Nephron progenitor cell (in vitro differentiated cells): ENCODE measurements at regions not wholly inside any gene's neighbourhood (a gene's known extent, or its start where the extent isn't known, plus 50 kb on each side); places are given as distances from the start of the nearest gene placed in this dataset.
"Not testable (repeated sequence)": the region's sequence is repeated elsewhere in the genome, so short reads cannot be mapped to it uniquely, and the experiment has no call there.

ENCODE experiments used
- DNase-seq: peaks from one replicate; pipeline ENCODE4 v3.0.0; 2021
- H3K27ac Mint-ChIP-seq: 2 replicates; pipeline ENCODE4 v1.8.0; 2021; ENCODE audit warnings: mild to moderate bottlenecking, moderate library complexity, mixed read lengths
- H3K27me3 Mint-ChIP-seq: 2 replicates; pipeline ENCODE4 v1.8.0; 2021; ENCODE audit warnings: mild to moderate bottlenecking, low read depth, mixed read lengths; ENCODE audit not compliant: poor library complexity
- H3K36me3 Mint-ChIP-seq: 2 replicates; pipeline ENCODE4 v1.8.0; 2021; ENCODE audit warnings: low read depth, mixed read lengths
- H3K4me1 Mint-ChIP-seq: 2 replicates; pipeline ENCODE4 v1.8.0; 2021; ENCODE audit warnings: mixed read lengths
- H3K4me3 Mint-ChIP-seq: 2 replicates; pipeline ENCODE4 v1.8.0; 2021; ENCODE audit warnings: mild to moderate bottlenecking, moderate library complexity, mixed read lengths
- H3K9me3 Mint-ChIP-seq: 2 replicates; pipeline ENCODE4 v1.8.0; 2021; ENCODE audit warnings: mild to moderate bottlenecking, moderate library complexity, mixed read lengths
- TF ChIP-seq, protein P1 (sequence below): fragments of 200-600 bp; sonication (generic); IDR thresholded peaks from 2 replicates; pipeline ENCODE4 v1.5.0; 2021; ENCODE audit warnings: antibody characterized with exemption

DNA sequence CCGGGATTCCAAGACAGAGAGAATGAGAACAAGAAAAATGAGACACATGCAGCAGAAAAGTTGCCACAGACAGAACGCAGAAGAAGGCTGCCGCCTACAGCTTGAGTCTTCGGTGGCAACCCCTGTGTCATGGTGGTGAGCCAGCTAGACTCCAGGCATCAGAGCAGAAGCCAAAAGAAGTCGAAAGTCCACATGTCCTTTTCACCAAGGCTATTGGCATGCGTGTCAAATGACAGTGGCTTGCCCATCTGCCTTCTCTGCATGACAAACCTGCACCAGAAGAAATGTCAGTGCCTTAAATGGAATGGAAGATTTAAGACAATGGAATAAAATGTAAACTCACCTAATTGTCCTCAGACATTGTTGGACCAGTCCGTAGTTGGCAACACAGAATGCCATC, 93.9 kb upstream of the NPSR1 start:
- H3K27ac Mint-ChIP-seq: no peak overlapping the region
- peaks cover 6% of the 10 kb centered on the region for H3K9me3 Mint-ChIP-seq
- no peak for DNase-seq
- no peaks in the 10 kb centered on the region for H3K27me3 Mint-ChIP-seq
- H3K36me3 Mint-ChIP-seq: no peaks in the 10 kb centered on the region
- no peak overlapping the region for H3K4me3 Mint-ChIP-seq
- TF ChIP-seq, protein P1, sequence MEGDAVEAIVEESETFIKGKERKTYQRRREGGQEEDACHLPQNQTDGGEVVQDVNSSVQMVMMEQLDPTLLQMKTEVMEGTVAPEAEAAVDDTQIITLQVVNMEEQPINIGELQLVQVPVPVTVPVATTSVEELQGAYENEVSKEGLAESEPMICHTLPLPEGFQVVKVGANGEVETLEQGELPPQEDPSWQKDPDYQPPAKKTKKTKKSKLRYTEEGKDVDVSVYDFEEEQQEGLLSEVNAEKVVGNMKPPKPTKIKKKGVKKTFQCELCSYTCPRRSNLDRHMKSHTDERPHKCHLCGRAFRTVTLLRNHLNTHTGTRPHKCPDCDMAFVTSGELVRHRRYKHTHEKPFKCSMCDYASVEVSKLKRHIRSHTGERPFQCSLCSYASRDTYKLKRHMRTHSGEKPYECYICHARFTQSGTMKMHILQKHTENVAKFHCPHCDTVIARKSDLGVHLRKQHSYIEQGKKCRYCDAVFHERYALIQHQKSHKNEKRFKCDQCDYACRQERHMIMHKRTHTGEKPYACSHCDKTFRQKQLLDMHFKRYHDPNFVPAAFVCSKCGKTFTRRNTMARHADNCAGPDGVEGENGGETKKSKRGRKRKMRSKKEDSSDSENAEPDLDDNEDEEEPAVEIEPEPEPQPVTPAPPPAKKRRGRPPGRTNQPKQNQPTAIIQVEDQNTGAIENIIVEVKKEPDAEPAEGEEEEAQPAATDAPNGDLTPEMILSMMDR: no peak
- no peaks in the 10 kb centered on the region for H3K4me1 Mint-ChIP-seq

DNA sequence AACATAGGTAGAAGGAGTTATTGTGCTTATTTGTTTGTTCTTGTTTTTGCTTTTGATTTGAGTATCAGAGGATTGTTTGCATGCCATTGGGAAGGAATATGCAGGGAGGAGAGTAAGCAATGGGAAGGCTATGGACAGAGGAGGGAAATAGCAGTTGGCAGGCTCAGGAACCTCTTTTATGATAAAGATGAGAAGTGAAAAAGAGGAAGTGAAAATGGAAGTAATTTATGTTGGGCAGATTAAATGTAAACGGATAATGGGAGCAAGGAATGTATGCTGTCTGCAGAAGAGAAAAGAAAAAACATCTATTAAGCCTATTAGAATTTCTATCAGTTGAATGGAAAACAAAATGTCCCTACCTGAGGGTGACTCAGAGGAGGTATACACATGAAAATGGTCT, 90.1 kb upstream of the NPSR1 start:
- peaks cover 6% of the 10 kb centered on the region for H3K4me1 Mint-ChIP-seq
- no peak overlapping the region for H3K4me3 Mint-ChIP-seq
- H3K27me3 Mint-ChIP-seq: no peaks in the 10 kb centered on the region

GRCh38 chr7:34569975-34570699, 87.9 kb upstream of the NPSR1 start:
- Mint-ChIP-seq H3K27me3 (no peaks in the 10 kb centered on the region), H3K4me3 (no peak overlapping the region), H3K4me1 (peaks cover 6% of the 10 kb centered on the region), H3K27ac (no peak overlapping the region), H3K36me3 (no peaks in the 10 kb centered on the region), H3K9me3 (peaks cover 5% of the 10 kb centered on the region)
- TF ChIP-seq, protein P1: no peak
- DNase-seq: no peak

More for the DNA sequence above, 90.1 kb upstream of the NPSR1 start:
- no peak for DNase-seq
- TF ChIP-seq, protein P1: no peak
- H3K27ac Mint-ChIP-seq: no peak overlapping the region
- no peaks in the 10 kb centered on the region for H3K9me3 Mint-ChIP-seq
- H3K36me3 Mint-ChIP-seq: no peaks in the 10 kb centered on the region

GRCh38 chr7:34575006-34575405, 83.0 kb upstream of the NPSR1 start:
- H3K27me3 Mint-ChIP-seq: no peaks in the 10 kb centered on the region
- no peak overlapping the region for H3K4me3 Mint-ChIP-seq
- peaks cover 6% of the 10 kb centered on the region for H3K4me1 Mint-ChIP-seq
- TF ChIP-seq, protein P1: no peak
- peaks cover 46% of the 10 kb centered on the region for H3K9me3 Mint-ChIP-seq
- DNase-seq: no peak
- no peak overlapping the region for H3K27ac Mint-ChIP-seq
- H3K36me3 Mint-ChIP-seq: no peaks in the 10 kb centered on the region

DNA sequence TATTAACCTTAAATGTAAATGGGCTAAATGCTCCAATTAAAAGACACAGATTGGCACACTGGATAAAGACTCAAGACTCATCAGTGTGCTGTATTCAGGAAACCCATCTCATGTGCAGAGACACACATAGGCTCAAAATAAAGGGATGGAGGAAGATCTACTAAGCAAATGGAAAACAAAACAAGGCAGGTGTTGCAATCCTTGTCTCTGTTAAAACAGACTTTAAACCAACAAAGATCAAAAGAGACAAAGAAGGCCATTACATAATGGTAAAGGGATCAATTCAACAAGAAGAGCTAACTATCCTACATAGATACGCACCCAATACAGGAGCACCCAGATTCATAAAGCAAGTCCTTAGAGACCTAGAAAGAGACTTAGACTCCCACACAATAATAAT, 80.1 kb upstream of the NPSR1 start:
- not testable (repeated sequence) for DNase-seq, H3K36me3 Mint-ChIP-seq, H3K4me3 Mint-ChIP-seq, H3K27me3 Mint-ChIP-seq, H3K4me1 Mint-ChIP-seq, H3K27ac Mint-ChIP-seq
- peaks cover 59% of the 10 kb centered on the region for H3K9me3 Mint-ChIP-seq

DNA sequence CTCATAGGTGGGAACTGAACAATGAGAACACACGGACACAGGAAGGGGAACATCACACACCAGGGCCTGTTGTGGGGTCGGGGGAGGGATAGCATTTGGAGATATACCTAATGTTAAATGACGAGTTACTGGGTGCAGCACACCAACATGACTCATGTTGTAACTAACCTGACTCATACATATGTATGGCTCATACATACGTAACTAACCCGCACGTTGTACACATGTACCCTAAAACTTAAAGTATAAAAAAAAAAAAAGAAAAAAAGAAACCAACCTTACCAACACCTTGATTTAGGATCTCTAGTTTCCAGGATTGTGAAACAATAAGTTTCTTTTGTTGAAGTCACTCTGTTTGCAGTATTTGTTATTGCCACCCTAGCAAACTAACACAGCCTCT, 76.3 kb upstream of the NPSR1 start:
- not testable (repeated sequence) for H3K27ac Mint-ChIP-seq, H3K27me3 Mint-ChIP-seq, H3K36me3 Mint-ChIP-seq, H3K4me1 Mint-ChIP-seq, H3K4me3 Mint-ChIP-seq, DNase-seq
- peaks cover 46% of the 10 kb centered on the region for H3K9me3 Mint-ChIP-seq

DNA sequence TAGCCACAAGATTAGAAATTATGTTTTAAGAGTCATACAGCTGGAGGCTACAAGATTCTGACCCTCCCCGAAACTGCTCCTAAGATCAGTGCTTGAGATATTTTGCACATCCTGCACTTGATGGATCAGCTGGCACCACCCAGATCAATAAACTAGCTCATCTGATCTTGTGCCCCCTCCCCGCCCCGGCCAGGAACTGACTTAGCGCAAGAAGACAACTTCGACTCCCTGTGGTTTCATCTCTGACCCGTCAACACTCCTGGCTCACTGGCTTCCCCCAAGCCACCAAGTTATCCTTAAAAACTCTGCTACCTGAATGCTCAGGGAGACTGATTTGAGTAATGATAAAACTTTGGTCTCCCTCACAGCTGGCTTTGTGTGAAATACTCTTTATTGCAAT, 73.5 kb upstream of the NPSR1 start:
- peaks cover 3% of the 10 kb centered on the region for H3K27me3 Mint-ChIP-seq
- DNase-seq: no peak
- no peaks in the 10 kb centered on the region for H3K36me3 Mint-ChIP-seq
- no peaks in the 10 kb centered on the region for H3K4me1 Mint-ChIP-seq
- TF ChIP-seq, protein P1: no peak
- no peak overlapping the region for H3K4me3 Mint-ChIP-seq
- no peak overlapping the region for H3K27ac Mint-ChIP-seq
- H3K9me3 Mint-ChIP-seq: peaks cover 24% of the 10 kb centered on the region
